Subcutaneous abdominal adipose tissue (tissue), 5 donors: ENCODE measurements at regions not wholly inside any gene's neighbourhood (a gene's known extent, or its start where the extent isn't known, plus 50 kb on each side); places are given as distances from the start of the nearest gene placed in this dataset.

Experiments used
- H3K27ac ChIP-seq: one replicate; pipeline ENCODE4 v1.7.0; 2013; ENCODE audit warnings: low read depth, mild to moderate bottlenecking, inconsistent platforms, low read length, moderate library complexity
- H3K27me3 ChIP-seq, 5 donors: one replicate each; pipeline ENCODE4 v1.7.0; 2013; ENCODE audit warnings: low read length in 5 of 5, inconsistent platforms in 1 of 5; ENCODE audit not compliant: control insufficient read depth in 5 of 5, insufficient read depth in 4 of 5
- H3K36me3 ChIP-seq, 5 donors: one replicate each; pipeline ENCODE4 v1.7.0; 2013; ENCODE audit warnings: low read length in 5 of 5; ENCODE audit not compliant: control insufficient read depth in 5 of 5, insufficient read depth in 5 of 5
- H3K4me1 ChIP-seq, 5 donors: one replicate each; pipeline ENCODE4 v1.7.0; 2013; ENCODE audit warnings: low read length in 5 of 5, mild to moderate bottlenecking in 3 of 5, moderate library complexity in 1 of 5; ENCODE audit not compliant: control insufficient read depth in 5 of 5, insufficient read depth in 5 of 5
- H3K4me3 ChIP-seq, 5 donors: one replicate each; pipeline ENCODE4 v1.7.0; 2013; ENCODE audit warnings: low read length in 5 of 5, low read depth in 1 of 5
- H3K9ac ChIP-seq, 5 donors: one replicate each; pipeline ENCODE4 v1.7.0; 2013; ENCODE audit warnings: low read length in 5 of 5, mild to moderate bottlenecking in 4 of 5, moderate library complexity in 3 of 5
- H3K9me3 ChIP-seq, 5 donors: one replicate each; pipeline ENCODE4 v1.7.0; 2013; ENCODE audit warnings: low read length in 5 of 5; ENCODE audit not compliant: control insufficient read depth in 5 of 5
- donor health status: healthy.
- donor health status: healthy.
- donor health status: healthy.
- donor health status: healthy.
- donor health status: healthy.

DNA sequence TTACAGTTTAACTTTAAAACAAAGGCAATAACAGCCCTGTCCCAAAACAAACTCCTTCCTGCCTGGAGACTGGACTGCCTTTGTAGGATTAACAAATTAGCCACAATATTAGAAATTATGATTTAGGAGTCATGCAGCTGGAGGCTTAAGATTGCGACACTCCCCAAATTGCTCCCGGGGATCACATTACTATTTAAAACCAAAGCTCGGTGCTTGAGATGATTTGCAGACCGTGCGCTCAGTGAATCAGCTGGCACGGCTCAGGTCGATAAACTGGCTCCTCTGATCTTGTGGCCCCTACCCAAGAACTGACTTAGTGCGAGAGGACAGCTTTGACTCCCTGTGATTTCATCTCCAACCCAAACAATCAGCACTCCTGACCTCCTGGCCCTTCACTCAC, 829.3 kb downstream of the NLGN4X start:
- H3K27me3 ChIP-seq = no peaks in the 10 kb centered on the region
- no peak overlapping the region for H3K9ac ChIP-seq
- no peaks in the 10 kb centered on the region for H3K4me1 ChIP-seq
- H3K9me3 ChIP-seq = no peaks in the 10 kb centered on the region
- no peaks in the 10 kb centered on the region for H3K36me3 ChIP-seq
- H3K27ac ChIP-seq = no peak overlapping the region
- H3K4me3 ChIP-seq = no peak overlapping the region

DNA sequence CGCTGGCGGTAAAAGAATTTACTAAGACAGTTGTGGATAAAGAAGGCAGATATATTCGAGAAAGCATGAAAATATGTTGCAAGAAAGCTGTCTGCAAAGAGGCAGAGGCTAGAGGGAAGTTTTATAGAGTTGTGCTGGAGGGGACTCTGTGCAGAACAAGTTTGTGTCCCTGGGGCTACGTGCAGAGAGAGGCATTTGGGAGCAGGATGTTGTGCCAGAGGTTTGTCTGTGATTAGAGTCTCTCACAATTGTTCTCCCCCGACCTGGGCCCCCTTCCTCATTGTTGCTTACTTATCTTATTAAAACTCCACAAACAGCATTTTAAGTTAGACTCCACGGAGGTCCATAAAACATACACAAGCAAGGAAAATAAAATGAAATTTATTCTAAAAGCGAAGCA, 831.3 kb downstream of the NLGN4X start:
- Histone ChIP-seq H3K4me1 (no peaks in the 10 kb centered on the region), H3K27ac (no peak overlapping the region), H3K9ac (no peak overlapping the region), H3K36me3 (no peaks in the 10 kb centered on the region), H3K4me3 (no peak overlapping the region), H3K27me3 (no peaks in the 10 kb centered on the region), H3K9me3 (no peaks in the 10 kb centered on the region)

DNA sequence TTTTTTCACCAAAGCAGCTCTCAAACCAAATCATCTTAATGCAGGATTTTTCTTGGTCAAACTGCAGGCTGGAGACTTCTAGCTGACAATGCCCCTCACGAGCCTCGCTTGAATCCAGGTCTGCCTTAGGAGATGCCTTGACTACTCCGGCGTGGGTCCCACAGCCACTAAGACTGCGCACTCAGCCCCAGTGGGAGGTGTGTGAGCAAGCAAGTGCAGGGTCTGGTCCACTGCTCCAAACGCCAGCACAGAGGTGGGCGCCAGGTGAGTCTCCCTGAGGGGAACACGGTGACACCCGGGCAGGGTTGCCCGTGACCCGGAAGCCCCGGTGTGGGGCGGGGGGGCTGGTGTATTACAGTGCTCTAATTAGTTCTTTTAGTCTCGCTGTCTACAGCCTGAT, 838.3 kb downstream of the NLGN4X start:
- no peaks in the 10 kb centered on the region for H3K36me3 ChIP-seq
- H3K27me3 ChIP-seq = no peaks in the 10 kb centered on the region
- H3K27ac ChIP-seq = no peak overlapping the region
- H3K4me1 ChIP-seq = no peaks in the 10 kb centered on the region
- H3K9me3 ChIP-seq = peaks cover 0 to 8% (median 0%) of the 10 kb centered on the region in 5 donors
- no peak overlapping the region for H3K9ac ChIP-seq
- no peak overlapping the region for H3K4me3 ChIP-seq

DNA sequence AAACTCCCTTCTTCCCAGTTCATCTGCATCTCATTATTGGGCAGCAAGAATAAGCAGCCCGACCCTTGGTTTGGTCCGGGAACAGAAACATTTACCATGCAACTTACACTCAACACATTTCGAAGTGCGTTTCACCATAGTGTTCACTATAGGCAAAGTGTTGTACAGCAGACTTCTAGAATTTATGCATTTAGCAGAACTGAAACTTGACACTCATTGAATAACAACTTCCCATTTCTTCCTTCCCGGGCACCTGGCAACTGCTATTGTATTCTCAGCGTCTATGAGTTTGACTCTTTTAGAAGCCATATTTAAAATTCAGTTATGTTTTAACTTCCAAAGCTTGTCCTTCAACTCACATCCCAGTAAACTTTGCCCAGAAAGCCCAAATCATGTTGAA, 840.6 kb downstream of the NLGN4X start:
- no peaks in the 10 kb centered on the region for H3K4me1 ChIP-seq

DNA sequence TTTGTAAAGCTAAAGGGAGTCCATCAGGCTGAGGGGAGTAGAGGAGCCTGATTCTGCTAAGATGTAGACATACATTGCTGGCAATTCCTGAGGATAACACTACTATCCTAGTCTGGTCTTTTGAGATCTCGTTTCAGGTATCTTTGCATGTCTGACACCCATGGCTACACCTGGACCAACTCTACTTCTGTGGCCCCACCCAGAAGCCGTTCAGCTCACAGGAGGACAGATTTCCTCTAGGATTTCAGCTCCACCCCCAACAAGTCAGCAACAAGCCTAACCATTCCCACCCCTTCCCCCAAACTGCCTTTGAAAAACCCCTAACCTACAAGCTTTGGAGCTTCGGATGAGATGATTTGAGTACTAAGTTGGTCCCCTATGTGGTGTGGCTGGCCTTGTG, 848.2 kb downstream of the NLGN4X start:
- Histone ChIP-seq H3K4me3 (no peak overlapping the region), H3K36me3 (no peaks in the 10 kb centered on the region), H3K27ac (no peak overlapping the region), H3K27me3 (peaks cover 0 to 3% (median 0%) of the 10 kb centered on the region in 5 donors), H3K9ac (no peak overlapping the region), H3K4me1 (no peaks in the 10 kb centered on the region), H3K9me3 (peaks cover 0 to 6% (median 3%) of the 10 kb centered on the region in 5 donors)

More for the DNA sequence above, 840.6 kb downstream of the NLGN4X start:
- peaks cover 0 to 8% (median 0%) of the 10 kb centered on the region in 5 donors for H3K9me3 ChIP-seq
- no peak overlapping the region for H3K4me3 ChIP-seq
- no peaks in the 10 kb centered on the region for H3K27me3 ChIP-seq
- no peak overlapping the region for H3K27ac ChIP-seq
- H3K9ac ChIP-seq = no peak overlapping the region
- no peaks in the 10 kb centered on the region for H3K36me3 ChIP-seq

DNA sequence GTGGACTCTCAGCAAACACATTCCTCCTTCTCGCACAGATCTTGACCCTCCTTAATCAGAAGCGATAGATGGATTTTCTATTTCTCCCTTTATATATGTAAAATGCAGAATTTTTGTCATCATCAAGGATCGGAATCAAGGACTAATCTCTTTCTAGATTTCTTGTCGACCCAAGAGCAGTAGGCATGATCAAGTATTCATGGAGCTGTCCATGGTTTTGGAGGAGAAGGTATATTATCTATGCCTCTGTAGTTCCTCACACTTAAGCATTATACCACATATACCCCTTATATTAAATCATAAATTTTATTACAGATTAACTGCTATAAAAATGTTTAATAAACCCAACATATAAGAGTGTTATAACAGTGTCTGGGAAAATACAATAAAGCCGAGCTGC, 886.8 kb downstream of the NLGN4X start:
- Histone ChIP-seq H3K9me3 (no peaks in the 10 kb centered on the region), H3K27ac (no peak overlapping the region), H3K36me3 (no peaks in the 10 kb centered on the region), H3K27me3 (peaks cover 0 to 3% (median 0%) of the 10 kb centered on the region in 5 donors), H3K4me1 (no peaks in the 10 kb centered on the region), H3K4me3 (no peak overlapping the region), H3K9ac (no peak overlapping the region)

DNA sequence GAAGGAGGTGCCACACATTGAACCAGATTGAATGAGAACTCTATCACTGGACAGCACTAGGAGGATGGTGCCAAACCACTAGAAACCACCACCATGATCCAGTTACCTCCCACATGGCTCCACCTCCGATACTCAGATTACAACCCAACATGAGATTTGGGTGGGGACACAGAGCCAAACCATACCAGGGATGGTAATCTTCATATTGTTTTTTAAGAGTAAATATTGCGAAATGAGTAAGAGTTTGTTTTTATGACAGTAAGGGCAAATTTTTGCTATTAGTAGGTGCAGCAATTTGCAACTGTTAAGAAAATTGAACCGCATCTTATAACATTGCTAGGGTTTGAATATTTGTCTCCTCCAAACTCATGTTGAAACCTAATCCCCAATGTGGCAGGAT, 891.5 kb downstream of the NLGN4X start:
- Histone ChIP-seq H3K36me3 (no peaks in the 10 kb centered on the region), H3K27ac (no peak overlapping the region), H3K4me1 (peaks cover 0 to 9% (median 0%) of the 10 kb centered on the region in 5 donors), H3K27me3 (no peaks in the 10 kb centered on the region), H3K9ac (no peak overlapping the region), H3K9me3 (peaks cover 0 to 5% (median 0%) of the 10 kb centered on the region in 5 donors), H3K4me3 (no peak overlapping the region)

DNA sequence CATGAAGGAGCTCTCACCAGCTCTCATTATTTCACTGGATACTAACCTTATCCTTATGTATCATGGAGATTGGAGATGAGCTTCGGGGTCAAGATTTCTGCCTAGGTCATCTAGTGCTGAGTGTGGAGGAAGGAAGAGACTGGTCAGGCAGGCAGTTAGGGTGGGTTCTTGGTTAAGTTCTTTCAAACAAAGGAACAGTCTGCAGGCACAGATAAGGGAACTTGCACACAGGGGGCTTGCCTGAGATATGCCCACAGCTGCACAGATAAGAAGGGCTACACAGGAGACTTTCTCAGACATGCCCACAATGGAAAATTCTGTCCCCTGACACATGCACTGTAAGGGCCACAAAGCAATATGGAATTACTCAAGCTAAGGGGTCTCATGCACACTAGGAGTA, 904.1 kb downstream of the NLGN4X start:
- Histone ChIP-seq H3K27me3 (no peaks in the 10 kb centered on the region), H3K27ac (no peak overlapping the region), H3K9ac (no peak overlapping the region), H3K4me1 (no peaks in the 10 kb centered on the region), H3K4me3 (no peak overlapping the region), H3K36me3 (no peaks in the 10 kb centered on the region), H3K9me3 (peaks cover 0 to 7% (median under 1%) of the 10 kb centered on the region in 5 donors)

DNA sequence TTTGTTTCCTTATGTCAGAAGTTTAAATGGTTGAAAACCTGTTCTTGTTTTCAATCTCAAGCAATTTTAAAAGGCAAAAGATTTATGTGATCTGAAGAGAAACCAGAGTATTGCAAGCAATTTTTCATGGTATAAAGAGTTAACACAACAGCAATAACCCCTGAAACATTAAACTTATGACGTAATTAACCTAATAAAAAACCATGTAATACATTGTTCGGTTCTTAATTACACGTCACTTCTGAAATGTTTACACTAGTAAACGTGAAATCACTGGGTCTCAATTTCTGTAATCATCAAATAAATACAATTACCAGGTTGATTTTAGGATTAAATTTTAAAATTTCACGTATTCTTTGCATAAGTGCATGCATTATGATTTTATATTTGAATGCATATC, 914.5 kb downstream of the NLGN4X start:
- Histone ChIP-seq H3K9ac (no peak overlapping the region), H3K9me3 (no peaks in the 10 kb centered on the region), H3K4me3 (no peak overlapping the region), H3K4me1 (no peaks in the 10 kb centered on the region), H3K36me3 (no peaks in the 10 kb centered on the region), H3K27me3 (no peaks in the 10 kb centered on the region), H3K27ac (no peak overlapping the region)

DNA sequence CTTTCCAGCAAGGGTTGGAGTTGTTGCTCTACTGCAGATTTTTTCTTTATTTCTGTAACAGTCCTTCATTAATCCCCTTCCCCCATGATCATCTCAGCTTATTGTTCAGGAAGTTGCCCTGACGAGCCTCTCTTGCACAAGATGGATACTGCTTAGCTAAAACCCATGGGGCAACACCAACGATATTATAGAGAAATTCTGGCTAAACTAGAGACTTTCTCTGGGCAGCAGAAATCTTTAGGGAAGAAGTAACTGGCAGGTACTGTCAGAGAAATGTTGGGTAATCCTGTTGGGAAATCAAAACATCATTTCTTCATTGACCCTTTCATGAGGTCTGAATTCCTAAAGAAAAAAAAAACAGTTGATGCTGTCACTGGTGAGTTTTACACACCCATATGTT, 921.3 kb downstream of the NLGN4X start:
- H3K4me1 ChIP-seq = peaks cover 0 to 7% (median 0%) of the 10 kb centered on the region in 5 donors
- H3K36me3 ChIP-seq = no peaks in the 10 kb centered on the region
- no peaks in the 10 kb centered on the region for H3K27me3 ChIP-seq
- no peak overlapping the region for H3K9ac ChIP-seq
- peak overlapping the region; percentile 24 for H3K27ac ChIP-seq
- no peak overlapping the region for H3K4me3 ChIP-seq
- H3K9me3 ChIP-seq = peaks cover 0 to 3% (median 0%) of the 10 kb centered on the region in 5 donors

DNA sequence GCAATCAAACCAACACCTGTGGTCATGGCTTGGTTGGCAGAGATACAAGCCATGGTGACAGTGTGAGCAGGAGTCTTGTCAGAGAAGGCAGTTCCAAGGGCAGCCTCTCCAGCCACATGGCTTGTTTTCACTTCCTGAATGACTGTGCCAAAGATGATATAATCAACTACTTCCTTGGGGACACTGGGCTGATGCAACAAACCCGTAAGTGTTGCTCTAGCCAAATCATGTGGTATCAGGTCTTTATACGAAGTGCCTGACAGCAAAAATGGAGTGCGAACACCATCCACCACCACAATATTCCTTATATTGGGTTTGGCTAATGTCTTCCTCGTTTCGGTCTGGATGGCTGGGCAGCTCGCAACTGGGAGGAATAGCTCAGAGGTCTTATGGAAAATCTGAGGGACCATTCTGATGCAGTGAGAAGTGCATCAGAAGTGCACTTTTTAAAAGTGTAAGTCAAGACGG, 922.0 kb downstream of the NLGN4X start:
- Histone ChIP-seq H3K9me3 (peaks cover 0 to 3% (median 0%) of the 10 kb centered on the region in 5 donors), H3K4me3 (no peak overlapping the region), H3K27ac (peak overlapping the region; percentile 24), H3K9ac (no peak overlapping the region), H3K27me3 (no peaks in the 10 kb centered on the region), H3K36me3 (no peaks in the 10 kb centered on the region), H3K4me1 (peaks cover 0 to 7% (median 0%) of the 10 kb centered on the region in 5 donors)
